ENCODE measurements at regions not wholly inside any gene's neighbourhood (a gene's known extent, or its start where the extent isn't known, plus 50 kb on each side); places are given as distances from the start of the nearest gene placed in this dataset.

DNA sequence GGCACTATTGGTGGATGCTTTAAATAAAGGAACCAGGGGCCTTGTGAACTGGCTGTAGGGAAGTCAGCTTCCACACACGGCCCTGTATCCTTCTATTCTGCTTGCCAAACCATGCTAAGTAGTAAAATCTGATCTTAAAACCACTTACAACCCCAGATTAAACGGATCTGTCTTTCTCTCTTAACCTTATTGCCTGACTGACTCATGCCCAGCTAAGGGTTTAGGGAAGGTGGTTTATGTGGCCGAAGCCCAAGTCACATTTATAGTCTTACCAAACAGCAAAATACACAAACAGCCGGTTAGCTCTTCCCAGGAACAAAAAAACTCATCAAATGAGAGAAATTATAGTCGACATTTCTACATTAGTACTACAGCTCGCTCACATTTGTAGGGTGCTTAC lies 988.4 kb upstream of the TENM3 start:
- TF ChIP-seq, protein P1, sequence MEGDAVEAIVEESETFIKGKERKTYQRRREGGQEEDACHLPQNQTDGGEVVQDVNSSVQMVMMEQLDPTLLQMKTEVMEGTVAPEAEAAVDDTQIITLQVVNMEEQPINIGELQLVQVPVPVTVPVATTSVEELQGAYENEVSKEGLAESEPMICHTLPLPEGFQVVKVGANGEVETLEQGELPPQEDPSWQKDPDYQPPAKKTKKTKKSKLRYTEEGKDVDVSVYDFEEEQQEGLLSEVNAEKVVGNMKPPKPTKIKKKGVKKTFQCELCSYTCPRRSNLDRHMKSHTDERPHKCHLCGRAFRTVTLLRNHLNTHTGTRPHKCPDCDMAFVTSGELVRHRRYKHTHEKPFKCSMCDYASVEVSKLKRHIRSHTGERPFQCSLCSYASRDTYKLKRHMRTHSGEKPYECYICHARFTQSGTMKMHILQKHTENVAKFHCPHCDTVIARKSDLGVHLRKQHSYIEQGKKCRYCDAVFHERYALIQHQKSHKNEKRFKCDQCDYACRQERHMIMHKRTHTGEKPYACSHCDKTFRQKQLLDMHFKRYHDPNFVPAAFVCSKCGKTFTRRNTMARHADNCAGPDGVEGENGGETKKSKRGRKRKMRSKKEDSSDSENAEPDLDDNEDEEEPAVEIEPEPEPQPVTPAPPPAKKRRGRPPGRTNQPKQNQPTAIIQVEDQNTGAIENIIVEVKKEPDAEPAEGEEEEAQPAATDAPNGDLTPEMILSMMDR (IDR thresholded peaks at IDR 0.05; ENCODE audit: control insufficient read depth, extremely low read depth, insufficient read depth) = no peak
- no peak overlapping the region for H3K4me3 ChIP-seq (ENCODE audit: low read depth, low read length)
- no peak for DNase-seq (ENCODE audit: low read depth)

DNA sequence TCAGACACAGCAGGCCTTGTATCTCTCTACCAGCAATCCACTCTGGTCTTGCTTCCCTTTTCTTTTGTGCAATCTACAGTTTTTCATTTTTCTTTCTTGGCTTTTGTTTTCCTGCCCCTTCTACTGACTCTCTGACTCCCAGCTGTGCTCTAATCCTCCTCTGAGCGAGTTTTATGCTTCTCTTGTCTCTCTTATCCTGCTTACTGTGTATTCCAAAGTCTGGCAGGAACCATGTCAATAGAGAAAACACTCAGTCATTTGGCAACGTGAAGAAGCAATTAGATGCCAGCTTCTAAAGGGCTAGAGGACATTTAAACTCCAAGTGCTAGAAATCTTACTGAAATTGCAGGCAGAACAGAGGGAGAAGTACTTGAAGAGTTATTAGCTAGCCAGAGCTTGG lies 984.6 kb upstream of the TENM3 start:
- no peak overlapping the region for H3K4me3 ChIP-seq (ENCODE audit: low read depth, low read length)
- DNase-seq (ENCODE audit: low read depth) = no peak
- TF ChIP-seq, protein P1 (IDR thresholded peaks at IDR 0.05; ENCODE audit: control insufficient read depth, extremely low read depth, insufficient read depth) = no peak

DNA sequence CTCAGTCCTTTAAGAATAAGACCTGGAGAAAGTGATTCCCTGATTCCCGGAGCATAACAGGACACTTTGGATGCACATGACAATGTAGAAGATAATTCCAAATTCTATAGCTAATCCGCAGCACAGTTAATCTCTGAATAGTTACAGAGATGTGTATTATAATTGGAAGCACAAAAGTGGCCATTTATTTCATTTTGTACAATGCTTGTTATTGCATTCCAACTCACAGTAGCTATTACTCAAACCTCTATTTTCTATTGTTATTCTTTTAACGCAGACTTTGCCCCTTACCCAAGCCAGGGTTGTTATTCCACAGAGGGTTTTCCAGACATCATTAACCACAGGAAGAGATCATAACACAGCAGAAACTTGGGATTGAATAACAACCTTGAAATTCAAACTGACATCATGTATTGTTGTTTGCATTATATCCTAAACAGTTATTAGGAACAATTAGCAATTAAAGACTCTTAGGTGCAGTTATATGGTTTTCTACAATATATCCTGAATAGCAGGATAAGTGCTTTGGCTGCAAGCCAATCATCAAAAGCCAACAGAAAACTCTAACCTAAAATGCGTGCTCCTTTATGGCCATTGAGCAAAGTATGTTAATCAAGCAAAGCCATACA lies 984.0 kb upstream of the TENM3 start:
- TF ChIP-seq, protein P1 (IDR thresholded peaks at IDR 0.05; ENCODE audit: control insufficient read depth, extremely low read depth, insufficient read depth) = no peak
- DNase-seq (ENCODE audit: low read depth) = no peak
- no peak overlapping the region for H3K4me3 ChIP-seq (ENCODE audit: low read depth, low read length)

DNA sequence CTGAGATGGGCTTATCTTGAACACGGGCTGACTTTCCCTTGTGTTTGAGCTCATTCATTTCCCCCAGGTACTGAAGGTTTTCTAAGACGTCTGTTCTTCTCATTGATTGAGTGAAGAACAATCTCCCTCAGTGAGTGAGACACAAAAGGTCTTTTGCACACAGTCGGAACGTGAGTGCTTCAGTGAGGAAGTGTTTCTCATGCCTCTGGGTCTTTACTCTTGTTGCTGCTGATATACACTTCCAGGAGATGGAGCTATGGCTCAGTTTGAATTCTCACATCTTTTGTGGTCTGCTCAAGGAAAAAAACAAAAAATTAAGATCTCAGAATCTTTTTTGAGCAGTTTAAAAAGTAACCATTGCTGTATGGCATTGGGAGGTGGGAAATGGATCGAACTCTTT lies 981.9 kb upstream of the TENM3 start:
- TF ChIP-seq, protein P1 (IDR thresholded peaks at IDR 0.05; ENCODE audit: control insufficient read depth, extremely low read depth, insufficient read depth) = no peak
- DNase-seq (ENCODE audit: low read depth) = no peak
- H3K4me3 ChIP-seq (ENCODE audit: low read depth, low read length) = no peak overlapping the region

DNA sequence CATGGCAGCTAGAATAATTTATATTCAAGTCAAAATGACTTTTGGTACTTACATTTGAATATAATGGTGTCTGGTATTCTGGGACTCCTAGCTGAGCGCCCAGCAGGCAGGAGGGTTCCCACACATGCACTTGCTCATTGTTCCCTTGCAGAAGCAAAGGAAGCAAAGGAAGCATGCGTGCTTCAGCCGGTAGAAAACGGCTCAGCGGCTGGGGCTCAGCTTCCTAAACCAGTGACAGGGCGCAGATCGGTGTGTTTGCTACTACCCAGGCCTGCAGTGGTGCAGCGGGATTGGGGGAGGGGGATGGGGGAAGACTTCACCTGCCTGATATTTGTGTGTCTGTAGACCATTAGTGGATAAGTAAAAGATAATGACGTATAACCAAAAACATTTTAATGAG lies 978.3 kb upstream of the TENM3 start:
- H3K4me3 ChIP-seq (ENCODE audit: low read depth, low read length) = no peak overlapping the region
- DNase-seq (ENCODE audit: low read depth) = no peak
- TF ChIP-seq, protein P1 (IDR thresholded peaks at IDR 0.05; ENCODE audit: control insufficient read depth, extremely low read depth, insufficient read depth) = no peak

DNA sequence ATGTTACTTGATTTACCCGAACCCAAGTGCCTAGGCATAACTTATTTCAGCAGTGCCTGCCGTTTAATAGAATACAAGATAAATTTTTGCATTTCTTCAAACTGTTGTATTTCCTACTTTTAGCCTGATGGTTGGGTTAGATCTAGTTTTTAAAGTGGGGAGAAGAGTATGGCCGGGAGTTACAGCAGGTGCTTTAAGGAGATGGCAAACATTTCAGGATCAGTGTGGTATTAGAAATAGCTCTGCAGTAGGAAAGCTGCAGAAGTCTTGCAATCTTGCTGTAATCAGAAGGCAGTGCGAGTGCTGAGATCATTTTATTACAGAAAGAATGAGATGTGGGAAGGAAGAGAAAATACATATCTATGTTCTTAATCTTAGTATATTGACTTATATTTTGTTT lies 977.8 kb upstream of the TENM3 start:
- TF ChIP-seq, protein P1 (IDR thresholded peaks at IDR 0.05; ENCODE audit: control insufficient read depth, extremely low read depth, insufficient read depth) = no peak
- H3K4me3 ChIP-seq (ENCODE audit: low read depth, low read length) = no peak overlapping the region
- DNase-seq (ENCODE audit: low read depth) = no peak

DNA sequence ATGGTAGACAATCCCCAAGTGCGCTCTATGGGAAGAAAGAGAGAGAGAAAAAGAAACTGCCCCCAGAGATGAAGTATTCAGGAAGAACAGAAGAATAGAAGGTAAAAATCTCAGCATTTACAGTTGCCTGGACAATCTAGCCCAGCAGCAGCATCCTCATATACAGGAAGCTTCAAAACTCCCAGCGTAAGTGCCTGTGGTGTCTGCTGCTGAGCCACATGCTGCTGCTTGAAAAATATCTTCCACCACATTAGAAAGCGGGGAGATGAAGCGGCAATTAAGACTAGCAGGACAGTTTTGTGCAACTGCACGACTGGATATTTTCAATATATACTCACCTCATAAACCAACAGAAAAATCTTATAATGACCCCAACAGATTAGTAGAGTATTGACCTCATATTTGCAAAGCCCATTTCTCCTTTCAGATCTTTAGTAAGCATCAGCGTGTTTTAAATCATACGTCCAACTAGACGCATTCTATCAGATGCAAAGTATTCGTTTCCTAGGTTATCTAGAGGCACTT lies 972.0 kb upstream of the TENM3 start:
- no peak for DNase-seq (ENCODE audit: low read depth)
- no peak overlapping the region for H3K4me3 ChIP-seq (ENCODE audit: low read depth, low read length)
- TF ChIP-seq, protein P1 (IDR thresholded peaks at IDR 0.05; ENCODE audit: control insufficient read depth, extremely low read depth, insufficient read depth) = no peak

Measured in LNCaP clone FGC (cell line).